Retinal pigment epithelial cell (primary cell): ENCODE measurements at regions not wholly inside any gene's neighbourhood (a gene's known extent, or its start where the extent isn't known, plus 50 kb on each side); places are given as distances from the start of the nearest gene placed in this dataset.

Experiments used
- DNase-seq: peaks from one replicate; pipeline ENCODE4 v3.0.0-alpha.2; 2010; ENCODE audit warnings: low read depth
- H3K4me3 ChIP-seq: 2 replicates; pipeline ENCODE4 v1.5.1; 2011; ENCODE audit warnings: mild to moderate bottlenecking, low read length, control low read depth, moderate library complexity
- CTCF ChIP-seq: conservative IDR thresholded peaks from 2 replicates; pipeline ENCODE4 v1.5.1; 2011; ENCODE audit warnings: low read depth, low read length, control low read depth, inconsistent platforms

- H3K4me3 ChIP-seq: no peak overlapping the region
- DNase-seq: no peak
- no peak for TF ChIP-seq CTCF
These were observed 430.2 kb downstream of the EIPR1 start for GRCh38 chr2:2947406-2947805.

- TF ChIP-seq CTCF: no peak
- H3K4me3 ChIP-seq: no peak overlapping the region
- no peak for DNase-seq
These were observed 434.7 kb downstream of the EIPR1 start for GRCh38 chr2:2942906-2943305.

- no peak for DNase-seq
- no peak overlapping the region for H3K4me3 ChIP-seq
- TF ChIP-seq CTCF: no peak
These were observed 435.4 kb downstream of the EIPR1 start for GRCh38 chr2:2942225-2942624.

- DNase-seq: no peak
- H3K4me3 ChIP-seq: no peak overlapping the region
- no peak for TF ChIP-seq CTCF
These were observed 436.4 kb downstream of the EIPR1 start for GRCh38 chr2:2941205-2941604.

GRCh38 chr2:2940702-2941101, 436.9 kb downstream of the EIPR1 start:
- no peak for TF ChIP-seq CTCF
- no peak for DNase-seq
- no peak overlapping the region for H3K4me3 ChIP-seq

- DNase-seq: no peak
- no peak overlapping the region for H3K4me3 ChIP-seq
- no peak for TF ChIP-seq CTCF
These were observed 437.6 kb downstream of the EIPR1 start for GRCh38 chr2:2940061-2940460.

GRCh38 chr2:2939078-2939795, 438.4 kb downstream of the EIPR1 start:
- no peak overlapping the region for H3K4me3 ChIP-seq
- TF ChIP-seq CTCF: no peak
- DNase-seq: no peak
